ENCODE measurements at regions not wholly inside any gene's neighbourhood (a gene's known extent, or its start where the extent isn't known, plus 50 kb on each side); places are given as distances from the start of the nearest gene placed in this dataset.

- H3K36me3 Mint-ChIP-seq (ENCODE audit: unreplicated experiment) = no peaks in the 10 kb centered on the region
- H3K9me3 Mint-ChIP-seq (ENCODE audit: unreplicated experiment) = no peaks in the 10 kb centered on the region
- H3K4me3 Mint-ChIP-seq (ENCODE audit: unreplicated experiment) = no peak overlapping the region
- no peak overlapping the region for H3K27ac Mint-ChIP-seq (ENCODE audit: unreplicated experiment)
- no peak for DNase-seq
- H3K4me1 Mint-ChIP-seq (ENCODE audit: low read depth, unreplicated experiment) = no peaks in the 10 kb centered on the region
- no peaks in the 10 kb centered on the region for H3K27me3 Mint-ChIP-seq (ENCODE audit: unreplicated experiment)
- no peak for TF ChIP-seq CTCF (IDR thresholded peaks at IDR 0.05; ENCODE audit: partially characterized antibody, unreplicated experiment)
Measured at GRCh38 chr20:18978311-18978710, 164.7 kb downstream of the SCP2D1 start.

GRCh38 chr20:18979132-18979531 is 165.5 kb downstream of the SCP2D1 start:
- H3K27me3 Mint-ChIP-seq (ENCODE audit: unreplicated experiment) = no peaks in the 10 kb centered on the region

GRCh38 chr20:18981962-18982539 is 168.5 kb downstream of the SCP2D1 start:
- Mint-ChIP-seq H3K36me3 (ENCODE audit: unreplicated experiment) (no peaks in the 10 kb centered on the region), H3K27ac (ENCODE audit: unreplicated experiment) (no peak overlapping the region), H3K4me3 (ENCODE audit: unreplicated experiment) (no peak overlapping the region), H3K9me3 (ENCODE audit: unreplicated experiment) (no peaks in the 10 kb centered on the region), H3K27me3 (ENCODE audit: unreplicated experiment) (peaks cover 1% of the 10 kb centered on the region), H3K4me1 (ENCODE audit: low read depth, unreplicated experiment) (no peaks in the 10 kb centered on the region)
- TF ChIP-seq CTCF (IDR thresholded peaks at IDR 0.05; ENCODE audit: partially characterized antibody, unreplicated experiment) = no peak
- no peak for DNase-seq

More at GRCh38 chr20:18979132-18979531, 165.5 kb downstream of the SCP2D1 start:
- Mint-ChIP-seq H3K4me3 (ENCODE audit: unreplicated experiment) (no peak overlapping the region), H3K36me3 (ENCODE audit: unreplicated experiment) (no peaks in the 10 kb centered on the region), H3K27ac (ENCODE audit: unreplicated experiment) (no peak overlapping the region), H3K4me1 (ENCODE audit: low read depth, unreplicated experiment) (no peaks in the 10 kb centered on the region), H3K9me3 (ENCODE audit: unreplicated experiment) (no peaks in the 10 kb centered on the region)
- no peak for DNase-seq
- no peak for TF ChIP-seq CTCF (IDR thresholded peaks at IDR 0.05; ENCODE audit: partially characterized antibody, unreplicated experiment)

- Mint-ChIP-seq H3K27ac (ENCODE audit: unreplicated experiment) (no peak overlapping the region), H3K4me3 (ENCODE audit: unreplicated experiment) (no peak overlapping the region), H3K4me1 (ENCODE audit: low read depth, unreplicated experiment) (no peaks in the 10 kb centered on the region), H3K9me3 (ENCODE audit: unreplicated experiment) (no peaks in the 10 kb centered on the region), H3K27me3 (ENCODE audit: unreplicated experiment) (peaks cover 1% of the 10 kb centered on the region), H3K36me3 (ENCODE audit: unreplicated experiment) (no peaks in the 10 kb centered on the region)
- no peak for DNase-seq
- no peak for TF ChIP-seq CTCF (IDR thresholded peaks at IDR 0.05; ENCODE audit: partially characterized antibody, unreplicated experiment)
Measured at GRCh38 chr20:18983796-18984195, 170.2 kb downstream of the SCP2D1 start.

DNA sequence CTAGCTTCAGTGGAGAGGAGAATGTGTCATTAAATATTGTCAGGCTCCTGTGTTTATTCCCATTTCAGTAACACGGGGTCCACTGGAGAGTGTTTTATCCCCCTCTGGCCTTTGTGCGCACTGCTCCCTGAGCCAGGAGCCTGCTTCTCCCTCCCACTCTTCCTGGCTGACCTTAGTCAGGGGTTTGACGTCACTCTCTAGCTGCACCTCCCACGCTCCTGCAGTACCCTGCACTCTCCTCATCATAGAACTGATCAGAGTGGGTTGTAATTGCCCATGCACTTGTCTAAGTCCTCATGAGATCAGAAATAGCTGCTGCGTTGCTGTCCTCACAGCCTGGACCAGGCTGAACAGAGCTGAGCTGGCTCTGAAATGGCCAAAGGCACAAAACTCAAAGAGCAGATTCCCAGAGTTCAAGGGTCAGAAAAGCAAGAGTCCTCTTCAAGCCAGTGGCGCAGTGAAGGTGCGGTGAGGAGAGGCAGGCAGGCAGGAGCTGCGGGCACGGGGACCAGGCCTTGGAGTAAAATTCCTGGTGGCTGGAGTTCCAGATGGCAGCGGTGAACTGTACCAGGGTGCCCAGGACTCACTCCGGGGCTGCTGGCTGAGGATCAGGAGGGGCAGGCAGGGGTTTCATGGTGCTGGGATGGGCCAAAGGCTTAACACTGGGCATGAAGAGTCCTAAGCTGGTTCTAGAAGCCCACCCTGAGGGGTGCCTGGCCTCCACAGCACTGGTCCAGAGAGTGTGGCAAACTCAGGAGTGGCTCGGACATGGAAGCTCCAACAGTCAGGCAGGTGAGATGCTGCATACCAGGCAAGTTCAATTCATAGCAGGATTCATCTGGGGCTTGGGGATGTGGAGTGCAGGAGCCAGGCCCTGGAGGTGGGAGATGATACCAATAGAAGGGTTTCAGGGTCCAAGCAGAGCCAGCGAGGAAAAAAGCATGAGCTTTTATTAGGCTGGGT is 170.9 kb downstream of the SCP2D1 start:
- H3K36me3 Mint-ChIP-seq (ENCODE audit: unreplicated experiment) = no peaks in the 10 kb centered on the region
- H3K27ac Mint-ChIP-seq (ENCODE audit: unreplicated experiment) = no peak overlapping the region
- no peaks in the 10 kb centered on the region for H3K9me3 Mint-ChIP-seq (ENCODE audit: unreplicated experiment)
- H3K4me3 Mint-ChIP-seq (ENCODE audit: unreplicated experiment) = no peak overlapping the region
- H3K4me1 Mint-ChIP-seq (ENCODE audit: low read depth, unreplicated experiment) = no peaks in the 10 kb centered on the region
- no peak for TF ChIP-seq CTCF (IDR thresholded peaks at IDR 0.05; ENCODE audit: partially characterized antibody, unreplicated experiment)
- DNase-seq = no peak
- peaks cover 1% of the 10 kb centered on the region for H3K27me3 Mint-ChIP-seq (ENCODE audit: unreplicated experiment)

Measured in glutamatergic neuron (in vitro differentiated cells).